Right lobe of liver (tissue), 6 donors: ENCODE measurements at regions not wholly inside any gene's neighbourhood (a gene's known extent, or its start where the extent isn't known, plus 50 kb on each side); places are given as distances from the start of the nearest gene placed in this dataset.

Experiments used
- ATAC-seq, 4 donors: fragments of 200-7000 bp; cut with Tn5 transposase; one replicate each; pipeline ENCODE4 v1.9.1; 2020; ENCODE audit warnings: mild to moderate bottlenecking in 4 of 4, moderate library complexity in 4 of 4
- DNase-seq, 3 donors: peaks; one replicate each; pipeline ENCODE4 v3.0.0-alpha.2; 2020
- H3K27ac ChIP-seq, 3 donors: fragments of 200-600 bp; one replicate each; pipeline ENCODE4 v1.8.0; 2022
- H3K27me3 ChIP-seq, 2 donors: fragments of 200-600 bp; one replicate each; pipeline ENCODE4 v1.8.0; 2022
- H3K36me3 ChIP-seq, 4 donors: fragments of 200-600 bp; sonication (generic) in 1 of 4; one replicate each; pipeline versions ENCODE4 v1.5.1 to v1.8.0; 2017 to 2022; ENCODE audit warnings: control low read depth in 1 of 4
- H3K4me1 ChIP-seq, 4 donors: fragments of 200-600 bp; sonication (generic) in 1 of 4; one replicate each; pipeline versions ENCODE4 v1.5.1 to v1.8.0; 2017 to 2022; ENCODE audit warnings: control low read depth in 1 of 4
- H3K4me3 ChIP-seq, 3 donors: fragments of 200-600 bp; one replicate each; pipeline ENCODE4 v1.8.0; 2022
- H3K9me3 ChIP-seq, 4 donors: fragments of 200-600 bp; sonication (generic) in 1 of 4; one replicate each; pipeline versions ENCODE4 v1.5.1 to v1.8.0; 2017 to 2022; ENCODE audit warnings: control low read depth in 1 of 4
- CTCF ChIP-seq, 4 donors: fragments of 200-600 bp in 3 of 4; fragments of 450-650 bp in 1 of 4; IDR thresholded peaks; one replicate each; pipeline versions ENCODE4 v1.5.1 to v1.8.0; 2016 to 2022; ENCODE audit warnings: antibody characterized with exemption in 4 of 4, mild to moderate bottlenecking in 2 of 4
- POLR2A ChIP-seq: fragments of 450-650 bp; IDR thresholded peaks from one replicate; pipeline ENCODE4 v1.6.1; 2017; ENCODE audit warnings: antibody characterized with exemption, mild to moderate bottlenecking
- WGBS: methylation state at CpG from one replicate; pipeline ENCODE4 v1.1.6; 2018; ENCODE audit warnings: low coverage, low lambda C conversion rate; ENCODE audit not compliant: insufficient coverage; ENCODE audit errors: missing lambda C conversion rate; 5-methylcytosine and 5-hydroxymethylcytosine counted together
- intact Hi-C, 2 donors: fragments of 100-400 bp; cut with DNase I; formaldehyde crosslinking; loops; one replicate each; pipeline versions ENCODE4 v1.11.2 to v1.14.1; 2022
- donor health status: DM: no; HTN: yes; CAD: no.
- donor health status: DM: no; HTN: no; CAD: no.
- donor health status: DM: no; HTN: no; CAD: no.
- donor health status: DM: no; HTN: yes; CAD: no.
- donor health status: DM: no; HTN: yes; CAD: no.

DNA sequence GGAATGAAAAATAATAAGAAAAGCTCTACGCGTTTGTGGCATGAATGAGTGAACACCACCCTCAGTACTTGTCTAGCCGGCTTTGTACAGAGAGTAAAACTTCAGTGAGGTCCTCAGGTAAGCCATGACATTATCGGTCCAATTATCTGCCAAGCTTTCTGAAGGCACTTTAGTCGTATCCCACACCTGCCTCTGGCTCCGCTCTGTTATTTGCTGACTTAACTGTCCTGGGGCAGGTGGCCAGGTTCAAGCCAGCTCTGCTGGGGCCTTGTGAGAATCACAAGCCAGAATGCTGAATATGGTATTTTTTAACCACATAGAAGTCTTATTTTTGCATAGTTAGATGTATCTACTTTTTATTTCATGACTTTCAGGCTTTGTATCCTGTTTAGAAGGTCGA lies 66.0 kb upstream of the FHIP2A start:
- no peak for TF ChIP-seq POLR2A
- no peak for TF ChIP-seq CTCF (IDR thresholded peaks at IDR 0.05)

DNA sequence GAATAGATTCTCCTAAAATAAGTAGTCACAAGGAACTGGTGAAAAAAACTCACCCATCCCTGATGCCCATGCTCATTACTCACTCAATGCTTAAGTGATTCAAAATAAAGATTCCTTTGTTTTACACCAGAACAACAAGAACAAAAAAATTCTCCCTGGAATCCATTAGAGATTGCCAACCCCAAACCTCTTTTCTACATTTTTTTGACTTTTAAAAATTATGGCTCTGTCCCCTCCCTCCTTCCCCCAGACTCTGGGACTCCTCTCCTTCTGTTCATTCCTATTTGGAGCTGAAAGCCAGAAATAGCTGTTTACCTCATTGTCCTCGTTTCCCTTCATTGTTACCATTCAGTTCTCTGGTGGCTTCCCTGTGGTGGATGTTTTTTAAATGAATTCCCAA lies 63.2 kb upstream of the FHIP2A start:
- DNase-seq (no peak), ATAC-seq (no peak)
- no peak overlapping the region for H3K27ac ChIP-seq
- WGBS, result 75% methylated on average over 1 of the region's 1 CpG
- no peak overlapping the region for H3K4me3 ChIP-seq
- no peaks in the 10 kb centered on the region for H3K27me3 ChIP-seq
- TF ChIP-seq POLR2A, result no peak
- no peaks in the 10 kb centered on the region for H3K36me3 ChIP-seq
- intact Hi-C loops, result no loop called here
- peaks cover 0 to 13% (median 6%) of the 10 kb centered on the region in 4 donors for H3K4me1 ChIP-seq
- no peaks in the 10 kb centered on the region for H3K9me3 ChIP-seq

More for the DNA sequence above, 66.0 kb upstream of the FHIP2A start:
- WGBS, result 63% methylated on average over 6 of the region's 7 CpGs
- Histone ChIP-seq H3K9me3 (no peaks in the 10 kb centered on the region), H3K27ac (no peak overlapping the region), H3K4me1 (peaks cover 0 to 13% (median 6%) of the 10 kb centered on the region in 4 donors), H3K27me3 (no peaks in the 10 kb centered on the region), H3K36me3 (no peaks in the 10 kb centered on the region), H3K4me3 (no peak overlapping the region)
- intact Hi-C loops, result no loop called here
- ATAC-seq (peak; percentile 43 to 72 (median 62)), DNase-seq (peak in 2 of 3 donors; percentile 23 to 61)

GRCh38 chr10:114761205-114762193 lies 60.1 kb upstream of the FHIP2A start:
- DNase-seq (no peak), ATAC-seq (no peak)
- TF ChIP-seq CTCF (IDR thresholded peaks at IDR 0.05), result no peak
- no peak for TF ChIP-seq POLR2A
- intact Hi-C loops, result no loop called here
- H3K4me3 ChIP-seq, result no peak overlapping the region
- no peaks in the 10 kb centered on the region for H3K9me3 ChIP-seq
- no peaks in the 10 kb centered on the region for H3K27me3 ChIP-seq
- no peaks in the 10 kb centered on the region for H3K36me3 ChIP-seq
- 94% methylated on average over 10 of the region's 11 CpGs for WGBS
- no peaks in the 10 kb centered on the region for H3K4me1 ChIP-seq
- no peak overlapping the region for H3K27ac ChIP-seq

GRCh38 chr10:114762811-114763210 lies 58.8 kb upstream of the FHIP2A start:
- ATAC-seq (no peak), DNase-seq (no peak)
- H3K9me3 ChIP-seq, result no peaks in the 10 kb centered on the region

DNA sequence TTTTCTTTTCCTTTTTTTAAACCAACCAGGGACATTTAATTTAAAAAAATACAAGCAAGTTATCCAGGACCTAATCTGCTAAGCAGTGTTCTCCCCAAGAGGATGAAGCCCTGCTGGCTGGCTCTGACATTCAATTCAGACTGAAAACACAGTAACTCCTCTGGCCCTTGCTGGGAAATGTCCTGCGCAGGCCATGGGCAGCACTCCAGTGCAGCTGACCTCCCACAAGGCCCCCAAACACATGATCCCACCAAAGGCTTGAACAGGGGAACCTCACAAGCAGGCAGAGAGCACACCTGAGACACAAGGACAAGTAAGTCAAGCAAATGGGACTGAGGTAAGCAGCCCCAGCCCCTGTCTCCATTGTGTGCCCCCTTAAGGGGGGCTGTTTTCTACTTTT lies 56.9 kb upstream of the FHIP2A start:
- no peaks in the 10 kb centered on the region for H3K27me3 ChIP-seq
- no peaks in the 10 kb centered on the region for H3K36me3 ChIP-seq
- TF ChIP-seq POLR2A (no peak), CTCF (IDR thresholded peaks at IDR 0.05) (no peak)
- H3K9me3 ChIP-seq, result no peaks in the 10 kb centered on the region
- ATAC-seq (no peak), DNase-seq (no peak)
- H3K4me3 ChIP-seq, result no peak overlapping the region
- 33% methylated on average over 1 of the region's 1 CpG for WGBS
- intact Hi-C loops, result no loop called here
- H3K4me1 ChIP-seq, result peaks cover 0 to 8% (median 2%) of the 10 kb centered on the region in 4 donors
- H3K27ac ChIP-seq, result no peak overlapping the region

More at GRCh38 chr10:114762811-114763210, 58.8 kb upstream of the FHIP2A start:
- H3K4me1 ChIP-seq, result peaks cover 0 to 8% (median 2%) of the 10 kb centered on the region in 4 donors
- no peaks in the 10 kb centered on the region for H3K36me3 ChIP-seq
- TF ChIP-seq POLR2A, result no peak
- 89% methylated on average over 5 of the region's 5 CpGs for WGBS
- H3K4me3 ChIP-seq, result no peak overlapping the region
- no peak overlapping the region for H3K27ac ChIP-seq
- H3K27me3 ChIP-seq, result no peaks in the 10 kb centered on the region
- intact Hi-C loops, result no loop called here
